ENCODE measurements at regions not wholly inside any gene's neighbourhood (a gene's known extent, or its start where the extent isn't known, plus 50 kb on each side); places are given as distances from the start of the nearest gene placed in this dataset.

DNA sequence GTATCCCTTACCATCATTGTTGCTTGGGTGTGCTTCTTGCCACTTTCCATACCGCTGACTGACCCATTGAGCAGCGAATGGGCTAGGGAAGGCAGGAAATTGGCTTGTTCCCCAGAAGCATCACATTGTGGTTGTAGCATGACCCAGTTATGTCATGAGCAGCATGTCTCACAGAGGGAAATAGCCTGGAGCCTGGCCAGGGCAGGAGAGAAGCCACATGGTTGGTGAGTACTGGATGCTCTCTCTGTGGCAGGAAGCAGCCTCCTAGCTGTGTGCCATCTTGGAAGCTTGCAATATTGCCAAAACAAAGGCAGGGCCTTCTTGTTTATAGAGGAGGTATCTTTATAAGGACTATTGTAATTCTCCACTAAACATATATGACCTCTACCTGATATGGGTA, 482.6 kb downstream of the PIK3C3 start:
- TF ChIP-seq POLR2A (IDR thresholded peaks at IDR 0.05; ENCODE audit: low read depth, low read length) (no peak), POLR2AphosphoS5 (IDR thresholded peaks at IDR 0.05; ENCODE audit: low read depth, low read length) (no peak), TAF1 (IDR thresholded peaks at IDR 0.05; ENCODE audit: borderline replicate concordance, low read depth, low read length) (no peak)

Measured in GM12892 (cell line).